ENCODE measurements at regions not wholly inside any gene's neighbourhood (a gene's known extent, or its start where the extent isn't known, plus 50 kb on each side); places are given as distances from the start of the nearest gene placed in this dataset.

DNA sequence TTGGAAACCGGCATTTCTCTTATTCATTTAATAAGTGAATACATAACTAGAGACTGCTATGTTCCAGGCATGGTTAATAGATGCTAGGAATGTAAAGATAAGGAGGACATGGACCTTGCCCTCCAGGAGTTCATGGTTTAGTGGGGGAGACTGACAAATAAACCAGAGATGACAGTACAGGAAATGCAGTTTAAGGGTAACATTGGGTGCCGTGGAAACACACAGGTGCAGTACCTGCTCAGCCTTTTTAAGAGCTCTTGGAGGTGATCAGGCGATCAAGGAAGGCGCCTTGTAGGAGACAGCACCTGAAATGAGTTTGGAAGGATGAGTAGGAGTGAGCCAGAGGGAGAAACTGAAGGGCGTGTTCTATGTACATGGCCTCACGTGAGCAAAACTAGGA lies 145.8 kb downstream of the AASDH start:
- DNase-seq (ENCODE audit: low read depth in 3 of 3): no peak

DNA sequence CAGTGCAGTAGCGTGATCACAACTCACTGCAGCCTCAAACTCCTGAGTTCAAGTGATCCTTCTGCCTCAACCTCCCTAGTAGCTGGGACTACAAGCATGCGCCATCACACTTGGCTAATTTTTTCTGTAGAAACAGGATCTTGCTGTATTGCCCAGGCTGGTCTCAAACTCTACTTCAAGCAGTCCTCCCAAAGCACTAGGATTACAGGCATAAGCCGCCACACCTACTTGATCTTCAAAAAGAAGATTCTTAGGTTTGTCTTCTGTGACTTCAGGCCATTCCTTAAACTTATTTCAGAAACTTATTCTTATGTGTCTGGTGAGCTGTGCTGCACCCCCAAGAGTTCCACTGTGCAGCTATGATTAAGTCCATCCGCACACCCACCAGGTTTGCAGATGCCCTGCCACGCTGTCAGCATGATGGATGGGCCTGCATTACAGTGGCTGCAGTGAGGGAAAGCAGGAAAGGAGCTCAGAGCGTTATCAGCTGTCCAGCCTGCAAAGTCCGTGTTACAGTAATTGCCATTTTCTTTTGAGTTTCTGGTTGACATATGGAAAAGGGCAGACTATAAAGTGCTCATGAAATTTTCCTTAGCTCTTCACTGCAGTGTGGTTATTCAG lies 146.6 kb downstream of the AASDH start:
- no peak for DNase-seq (ENCODE audit: low read depth in 3 of 3)

DNA sequence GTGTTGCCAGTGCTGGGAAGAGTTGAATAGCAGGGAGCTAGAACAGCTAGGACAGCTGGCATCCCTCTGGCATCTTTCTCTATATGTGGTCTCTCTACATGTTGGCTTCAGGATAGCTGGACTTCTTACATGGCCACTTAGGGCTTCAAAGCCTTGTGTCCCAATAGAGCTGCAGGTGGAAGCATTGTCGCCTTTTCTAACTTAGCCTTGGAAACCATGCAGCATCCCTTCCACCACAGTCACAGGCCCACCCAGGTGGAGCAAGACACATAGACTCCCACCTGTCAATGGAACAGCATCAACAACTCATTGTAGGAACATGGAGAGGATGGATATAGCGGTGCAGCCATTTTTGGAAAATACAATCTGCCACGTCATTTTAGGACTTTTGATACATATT lies 149.0 kb downstream of the AASDH start:
- no peak for DNase-seq (ENCODE audit: low read depth in 3 of 3)

DNA sequence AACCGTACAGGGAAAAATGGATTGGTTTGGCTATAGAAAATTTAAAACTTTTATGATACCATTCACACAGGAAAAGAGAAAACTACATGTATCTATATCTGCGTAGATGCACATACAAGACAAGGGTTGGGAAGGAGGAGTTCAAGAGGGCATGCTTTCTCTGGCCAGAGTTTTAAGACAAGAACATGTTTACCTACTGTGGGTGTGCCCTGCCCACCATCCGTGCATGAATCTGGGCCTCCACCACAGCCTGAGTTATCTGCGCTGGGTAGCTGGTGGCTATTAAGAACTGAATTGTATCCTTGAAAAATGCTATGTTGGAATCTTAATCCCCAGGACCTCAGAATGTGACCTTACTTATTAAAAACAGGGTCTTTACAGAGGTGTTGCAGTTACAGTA lies 151.6 kb downstream of the AASDH start:
- no peak for DNase-seq (ENCODE audit: low read depth in 3 of 3)

DNA sequence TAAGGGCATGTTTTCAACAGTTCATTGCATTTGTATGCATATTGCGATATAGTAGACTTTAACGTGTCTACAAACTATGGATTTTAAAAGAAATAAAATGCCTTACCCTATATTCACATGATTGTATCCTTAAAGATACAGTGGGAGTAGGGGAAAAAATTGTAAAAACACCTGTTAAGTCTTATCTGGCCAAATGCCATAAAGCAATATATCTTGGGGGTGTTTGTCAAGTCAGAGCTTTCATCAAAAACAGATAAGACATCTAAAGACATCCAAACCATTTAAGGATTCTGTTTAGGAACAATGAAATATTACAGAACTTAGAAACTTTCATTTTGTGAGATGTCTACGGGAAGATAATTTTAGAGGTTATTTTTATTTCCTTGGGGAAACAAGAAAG lies 152.3 kb downstream of the AASDH start:
- no peak for DNase-seq (ENCODE audit: low read depth in 3 of 3)

DNA sequence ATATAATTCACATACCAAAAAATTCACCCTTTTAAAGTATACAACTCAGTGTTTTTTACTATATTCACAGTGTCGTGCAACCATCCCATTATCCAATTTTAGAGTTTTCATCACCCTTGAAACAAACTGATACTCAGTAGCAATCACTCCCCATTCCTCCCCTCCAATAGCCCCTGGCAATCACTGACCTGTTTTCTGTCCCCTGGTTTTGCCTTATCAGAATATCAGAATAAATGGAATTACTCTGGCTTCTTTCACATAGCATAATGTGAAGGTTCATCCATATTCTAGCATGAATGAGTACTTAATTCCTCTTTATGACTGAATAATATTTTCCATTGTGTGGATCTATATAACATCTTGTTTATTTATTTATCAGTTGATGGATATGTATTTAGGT lies 153.2 kb downstream of the AASDH start:
- no peak for DNase-seq (ENCODE audit: low read depth in 3 of 3)

DNA sequence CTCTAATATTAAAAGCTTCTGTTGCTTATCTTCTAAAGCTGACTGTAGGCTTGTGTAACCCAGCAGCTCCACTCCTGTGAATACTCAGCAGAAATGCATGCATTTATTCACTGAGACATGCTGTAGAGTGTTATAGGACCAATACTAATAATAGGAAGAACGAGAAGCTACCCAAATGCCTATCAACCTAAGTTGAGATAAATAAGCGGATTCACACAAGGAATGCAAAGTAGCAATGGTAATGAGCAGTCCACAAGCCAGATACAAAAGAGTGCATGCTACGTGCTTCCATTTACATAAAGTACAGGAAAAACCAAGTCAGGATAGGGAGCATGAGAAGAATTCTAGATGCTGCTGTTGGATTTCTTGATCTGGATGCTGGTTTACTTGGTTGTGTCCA lies 155.9 kb downstream of the AASDH start:
- no peak for DNase-seq (ENCODE audit: low read depth in 3 of 3)

DNA sequence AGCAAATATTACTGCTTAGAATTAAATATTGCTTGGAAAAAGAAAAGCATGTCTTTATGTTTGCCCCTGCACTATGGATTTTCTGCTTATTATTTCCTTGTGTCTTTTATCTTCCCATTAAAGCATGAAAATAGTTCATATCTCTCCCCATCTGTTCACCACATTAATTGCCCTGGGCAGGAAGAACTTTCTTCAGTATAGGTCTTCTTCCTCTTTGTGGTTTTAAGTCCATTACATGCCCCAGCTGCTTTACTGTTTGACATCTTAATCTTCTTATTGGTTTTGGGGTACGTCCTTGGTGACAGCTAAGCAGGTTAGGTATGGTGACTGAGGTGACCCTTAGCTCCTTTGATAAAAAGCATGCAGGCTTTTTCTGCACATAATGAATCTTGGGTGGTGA lies 157.3 kb downstream of the AASDH start:
- no peak for DNase-seq (ENCODE audit: low read depth in 3 of 3)

DNA sequence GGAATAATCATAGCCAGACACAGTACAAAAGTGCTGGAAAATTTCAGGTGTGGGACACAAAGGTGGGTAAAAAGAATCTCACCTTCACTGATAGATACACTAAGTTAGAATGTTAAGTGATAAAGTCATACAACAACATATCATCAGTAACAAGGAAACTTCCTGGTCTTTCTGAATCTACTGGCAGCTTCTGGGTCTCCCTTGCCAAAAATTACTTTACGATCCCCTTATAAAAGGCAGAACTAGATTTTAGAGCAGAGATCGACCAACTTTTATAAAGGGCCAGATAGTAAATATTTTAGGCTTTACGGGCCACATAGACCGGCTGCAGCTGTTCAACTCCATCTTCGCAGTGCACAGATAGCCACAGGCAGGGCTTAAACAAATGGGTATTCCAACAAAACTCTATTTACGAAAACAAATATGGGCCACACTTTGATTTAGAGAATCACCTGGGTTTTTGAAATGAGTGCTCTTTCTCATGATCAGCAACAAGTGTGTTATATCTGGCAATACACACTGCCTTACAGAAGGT lies 159.9 kb downstream of the AASDH start:
- DNase-seq (ENCODE audit: low read depth in 3 of 3): no peak

DNA sequence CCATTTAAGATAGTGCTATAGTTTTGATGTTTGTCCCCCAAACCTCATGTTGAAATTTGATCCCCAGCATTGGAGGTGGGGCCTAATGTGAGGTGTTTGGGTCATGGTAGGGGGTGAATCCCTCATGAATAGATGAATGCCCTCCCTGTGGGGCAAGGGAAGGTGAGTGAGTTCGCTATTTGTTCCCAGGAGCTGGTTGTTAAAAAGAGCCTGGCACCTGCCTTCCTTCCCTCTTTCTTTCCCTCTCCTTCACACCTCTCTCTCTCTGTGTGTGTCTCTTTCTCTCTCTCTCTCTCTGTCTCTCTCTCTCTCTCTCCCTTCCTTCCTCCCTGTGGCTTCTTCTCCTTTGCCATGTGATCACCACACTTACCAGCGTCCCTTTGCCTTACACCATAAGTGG lies 160.7 kb downstream of the AASDH start:
- no peak for DNase-seq (ENCODE audit: low read depth in 3 of 3)

DNA sequence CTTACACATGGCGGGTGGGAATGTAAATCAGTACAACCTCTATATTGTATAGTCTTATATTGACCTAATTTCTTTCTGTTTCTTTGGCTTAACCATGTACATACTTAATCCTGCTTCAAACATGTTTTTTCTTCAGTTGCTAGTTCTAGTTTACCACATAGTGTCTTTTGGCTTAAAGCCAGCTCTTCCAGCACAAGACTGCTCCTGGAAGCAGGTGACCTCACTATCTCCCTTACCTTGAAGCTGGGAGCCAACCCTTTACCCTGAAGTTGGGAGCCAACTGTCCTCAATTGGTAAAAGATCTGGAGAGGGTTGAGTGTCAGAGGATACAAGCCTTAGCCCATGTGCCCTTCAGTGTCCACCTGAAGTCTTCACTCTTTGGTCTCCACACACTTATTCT lies 162.7 kb downstream of the AASDH start:
- no peak for DNase-seq (ENCODE audit: low read depth in 3 of 3)

DNA sequence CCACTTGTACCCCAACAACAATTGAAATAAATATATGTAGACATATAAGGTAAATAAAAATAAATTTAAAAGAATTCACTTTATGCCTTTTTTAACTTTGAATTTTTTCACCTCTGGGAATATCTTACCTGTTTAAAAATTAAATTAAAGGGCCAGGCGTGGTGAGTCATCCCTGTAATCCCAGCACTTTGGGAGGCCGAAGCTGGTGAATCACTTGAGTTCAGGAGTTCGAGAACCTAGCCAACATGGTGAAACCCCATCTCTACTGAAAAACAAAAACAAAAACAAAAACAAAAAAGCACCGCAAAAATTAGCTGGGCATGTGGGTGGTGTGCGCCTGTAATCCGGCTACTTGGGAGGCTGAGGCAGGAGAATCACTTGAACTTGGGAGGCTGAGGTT lies 164.8 kb downstream of the AASDH start:
- DNase-seq (ENCODE audit: low read depth in 3 of 3): no peak

DNA sequence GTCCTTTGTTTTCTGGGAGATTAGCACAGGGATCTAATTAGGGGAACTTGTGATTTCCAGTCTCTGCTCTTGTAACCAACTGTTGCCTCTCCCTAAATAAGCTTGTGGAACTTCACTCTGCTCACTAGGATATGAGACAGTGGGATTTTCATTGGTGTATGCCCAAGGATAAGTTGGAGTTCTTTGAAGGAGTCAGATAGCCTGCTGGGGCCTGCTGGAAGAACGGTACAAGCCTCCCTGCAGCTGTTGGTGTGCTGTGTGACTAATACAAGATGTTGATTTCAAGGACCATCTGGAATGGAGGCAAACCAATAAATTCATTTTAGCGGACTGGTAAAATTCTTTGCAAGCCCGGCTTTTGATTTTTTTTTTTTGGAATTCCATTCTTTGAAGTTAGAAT lies 167.0 kb downstream of the AASDH start:
- no peak for DNase-seq (ENCODE audit: low read depth in 3 of 3)

DNA sequence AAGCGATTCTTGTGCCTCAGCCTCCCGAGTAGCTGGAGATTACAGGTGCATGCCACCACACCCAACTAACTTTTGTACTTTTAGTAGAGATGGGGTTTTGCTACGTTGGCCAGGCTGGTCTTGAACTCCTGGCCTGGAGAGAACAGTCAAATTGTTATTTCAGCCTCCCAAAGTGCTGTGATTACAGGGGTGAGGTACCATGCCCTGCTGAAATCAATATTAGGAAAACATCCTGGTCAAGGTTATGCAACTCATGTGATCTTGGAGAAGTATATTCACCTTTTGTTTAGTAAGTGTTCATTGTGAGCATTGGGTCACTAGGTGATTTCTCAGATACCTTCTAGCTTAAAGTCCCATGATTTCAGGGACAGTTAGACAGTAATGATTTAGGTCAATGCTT lies 167.8 kb downstream of the AASDH start:
- DNase-seq (ENCODE audit: low read depth in 3 of 3): no peak

DNA sequence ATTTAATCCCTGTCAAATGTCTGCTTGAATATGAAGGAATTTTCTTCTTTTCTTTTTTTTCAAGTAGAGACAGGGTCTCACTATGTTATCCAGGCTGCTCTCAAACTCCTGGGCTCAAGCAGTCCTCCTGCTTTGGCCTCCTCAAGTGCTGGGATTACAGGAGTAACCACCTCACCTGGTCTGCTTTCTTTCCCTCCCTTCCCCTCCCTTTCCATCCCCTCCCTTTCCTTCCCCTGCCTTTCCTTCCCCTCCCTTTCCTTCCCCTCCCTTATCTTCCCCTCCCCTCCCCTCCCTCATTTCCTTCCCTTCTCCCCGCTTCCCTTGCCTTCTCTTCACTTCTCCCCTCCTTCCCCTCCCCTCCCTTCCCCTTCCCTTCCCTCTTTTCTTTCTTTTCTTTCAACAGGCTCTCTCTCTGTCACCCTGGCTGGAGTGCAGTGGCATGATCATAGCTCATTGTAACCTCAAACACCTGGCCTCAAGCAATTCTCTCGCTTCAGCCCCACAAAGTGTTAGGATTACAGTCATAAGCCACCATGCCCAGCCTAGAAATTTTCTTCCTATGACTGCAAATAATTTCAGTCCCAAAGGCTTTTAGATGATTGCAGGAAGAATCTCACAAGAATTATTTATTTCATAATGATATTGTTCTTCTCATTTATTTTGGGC lies 168.9 kb downstream of the AASDH start:
- no peak for DNase-seq (ENCODE audit: low read depth in 3 of 3)

DNA sequence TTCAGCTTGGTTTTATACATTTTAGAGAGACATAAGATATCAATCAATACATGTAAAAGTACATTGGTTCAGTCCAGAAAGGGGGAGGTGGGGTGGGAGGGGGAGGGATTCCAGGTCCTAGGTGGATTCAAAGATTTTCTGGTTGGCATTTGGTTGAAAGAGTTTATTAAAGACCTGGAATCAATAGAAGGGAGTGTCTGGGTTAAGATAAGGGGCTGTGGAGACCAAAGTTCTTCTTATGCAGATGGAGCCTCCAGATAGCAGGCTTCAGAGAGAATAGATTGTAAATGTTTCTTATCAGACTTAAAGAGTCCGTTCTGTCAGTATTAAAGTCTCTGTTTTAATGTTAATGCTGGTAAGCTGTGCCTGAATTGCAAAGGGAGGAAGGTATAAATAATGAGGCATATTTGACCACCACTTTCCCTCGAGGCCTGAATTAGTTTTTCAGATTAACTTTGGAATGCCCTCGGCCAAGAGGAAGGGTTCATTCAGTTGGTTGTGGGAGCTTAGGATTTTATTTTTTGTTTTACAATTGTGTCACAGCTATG lies 169.9 kb downstream of the AASDH start:
- no peak for DNase-seq (ENCODE audit: low read depth in 3 of 3)

DNA sequence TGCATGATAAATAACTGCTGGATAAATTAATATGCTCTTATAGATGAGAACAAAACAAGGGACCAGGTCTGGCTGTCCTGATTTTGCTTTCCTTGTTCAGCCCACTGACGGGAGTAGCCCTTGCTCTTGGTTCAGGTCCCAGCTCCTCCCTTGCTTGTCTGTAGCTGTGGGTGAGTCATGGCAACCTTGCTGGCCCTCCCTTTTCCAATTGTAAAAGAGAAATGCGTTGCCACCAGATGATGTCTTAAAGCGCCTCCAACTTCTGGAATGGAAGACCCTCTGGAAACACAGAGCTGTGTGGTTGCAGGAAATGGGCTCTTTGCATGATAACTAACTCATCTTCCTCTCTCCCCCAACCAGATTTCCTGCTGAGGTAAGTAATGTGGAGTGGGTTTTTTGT lies 171.4 kb downstream of the AASDH start:
- DNase-seq (ENCODE audit: low read depth in 3 of 3): no peak

DNA sequence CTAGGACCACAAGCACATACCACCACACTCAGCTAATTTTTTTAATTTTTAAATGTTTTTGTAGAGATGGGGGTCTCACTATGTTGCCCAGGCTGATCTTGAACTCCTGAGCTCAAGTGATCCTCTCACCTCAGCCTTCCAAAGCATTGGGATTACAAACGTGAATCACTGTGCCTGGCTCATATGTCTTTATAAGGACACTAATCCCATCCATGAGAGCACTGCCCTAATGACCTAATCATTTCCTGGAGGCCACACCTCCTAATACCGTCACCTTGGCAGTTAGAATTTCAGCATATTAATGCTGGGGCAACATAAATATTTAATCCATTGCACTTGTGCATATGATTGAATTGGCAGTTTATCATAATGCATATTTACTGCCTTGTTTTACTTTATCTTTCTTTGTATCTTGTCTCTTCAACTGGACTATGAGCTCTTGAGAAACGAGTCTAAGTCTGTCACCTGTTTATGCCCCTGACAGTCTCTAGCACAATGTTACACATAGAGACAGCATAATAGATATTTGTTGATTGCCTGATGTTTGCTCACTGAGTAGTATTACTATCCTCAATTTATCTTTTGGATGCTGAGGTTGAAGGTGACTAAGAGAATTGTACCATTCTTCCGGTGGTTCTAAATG lies 172.0 kb downstream of the AASDH start:
- no peak for DNase-seq (ENCODE audit: low read depth in 3 of 3)

DNA sequence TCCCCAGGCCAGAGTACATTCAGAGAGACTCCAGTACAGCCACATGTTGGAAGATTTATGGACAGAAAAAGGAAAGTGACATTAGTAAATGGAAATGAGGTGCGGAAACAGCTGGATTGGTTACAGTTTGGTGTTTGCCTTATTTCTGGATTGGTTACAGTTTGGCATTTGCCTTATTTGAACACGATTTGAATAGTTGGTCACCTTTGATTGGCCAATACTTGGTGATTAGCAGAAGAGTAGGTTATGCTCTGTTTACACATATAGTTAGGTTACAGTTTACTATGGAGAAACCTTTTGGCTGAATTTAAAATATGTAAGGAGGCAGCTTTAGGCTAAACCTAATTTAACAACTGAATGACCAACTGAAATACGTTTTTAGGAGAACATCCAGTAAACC lies 173.7 kb downstream of the AASDH start:
- no peak for DNase-seq (ENCODE audit: low read depth in 3 of 3)

DNA sequence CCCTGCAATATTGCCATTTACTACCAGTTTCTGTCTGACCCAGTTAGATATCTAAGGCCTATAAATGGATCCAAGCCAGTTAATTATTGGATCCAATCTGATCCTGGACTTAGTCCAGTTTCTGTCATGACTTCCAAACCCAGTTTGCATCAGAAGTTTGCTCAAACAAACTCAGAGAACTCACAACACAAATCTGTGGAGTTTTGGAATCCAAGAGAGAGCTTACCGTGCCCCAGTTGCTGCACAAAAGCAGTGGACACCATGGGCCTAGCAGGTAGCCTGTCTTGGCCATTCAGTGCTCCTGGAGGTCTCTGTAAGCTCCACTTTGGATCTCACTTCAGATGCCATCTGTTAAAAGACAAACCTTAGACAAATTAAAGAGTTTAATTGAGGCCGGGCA lies 174.5 kb downstream of the AASDH start:
- DNase-seq (ENCODE audit: low read depth in 3 of 3): no peak

DNA sequence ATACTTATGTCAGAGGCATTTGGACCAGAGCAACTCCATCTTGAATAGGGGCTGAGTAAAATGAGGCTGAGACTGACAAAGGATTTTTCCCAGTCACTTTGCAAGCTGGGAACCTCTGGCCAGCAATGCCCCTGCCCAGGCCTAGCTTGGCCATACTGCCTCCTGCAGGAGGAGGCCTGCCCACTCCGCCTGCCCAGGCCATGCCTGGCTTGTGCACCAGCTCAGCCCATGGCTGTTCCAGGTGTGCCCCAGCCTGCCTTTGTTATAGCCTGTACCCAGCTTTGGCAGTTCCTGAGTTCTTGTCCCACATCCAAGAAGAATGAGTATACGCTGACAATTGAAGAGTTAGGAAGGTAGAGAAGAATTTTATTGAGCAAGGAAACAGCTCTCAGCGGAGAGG lies 176.1 kb downstream of the AASDH start:
- no peak for DNase-seq (ENCODE audit: low read depth in 3 of 3)

DNA sequence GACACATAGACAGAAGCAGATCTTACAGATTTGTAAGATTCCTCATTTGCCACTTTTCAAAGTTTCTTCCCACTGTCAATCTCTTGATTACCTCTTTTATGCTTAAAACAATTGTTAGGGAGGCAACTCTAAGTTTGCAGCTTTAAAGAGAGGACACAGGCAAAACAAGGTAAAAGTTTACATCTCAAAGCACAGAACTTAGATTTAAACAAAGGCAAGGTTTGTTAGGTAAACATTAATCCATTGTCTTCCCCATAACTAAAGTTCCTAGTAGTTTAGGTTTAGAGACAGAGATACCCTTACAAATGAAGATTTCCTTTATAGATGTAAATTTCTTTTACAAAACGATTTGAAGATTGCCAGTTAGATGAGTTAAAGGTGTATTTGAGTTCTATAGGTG lies 176.9 kb downstream of the AASDH start:
- DNase-seq (ENCODE audit: low read depth in 3 of 3): no peak

DNA sequence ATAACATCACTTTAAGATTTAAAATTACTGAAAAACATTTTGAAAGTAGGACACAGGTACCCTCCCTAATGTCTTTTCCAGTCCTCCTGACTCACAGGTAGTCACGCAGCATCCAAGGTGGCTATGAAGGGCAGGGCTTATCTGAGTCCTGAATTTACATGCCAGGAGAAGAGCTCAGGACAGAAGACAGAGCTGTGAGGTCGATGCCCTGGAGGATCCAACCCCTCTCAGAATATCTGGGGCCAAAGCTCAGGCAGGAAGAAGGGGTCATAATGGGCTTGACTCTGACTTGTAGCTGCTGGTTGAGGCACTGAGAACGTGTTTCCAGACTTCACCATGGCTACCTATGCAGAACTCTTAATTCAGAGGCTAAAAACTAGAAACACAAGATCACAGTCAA lies 177.5 kb downstream of the AASDH start:
- no peak for DNase-seq (ENCODE audit: low read depth in 3 of 3)

Measured in stimulated activated CD4-positive, alpha-beta T cell treated with anti-CD3 and anti-CD28 coated beads, TNF-alpha, amount 100 ng/mL, for 48 hours (primary cell).